HEK293 (cell line): ENCODE measurements at regions not wholly inside any gene's neighbourhood (a gene's known extent, or its start where the extent isn't known, plus 50 kb on each side); places are given as distances from the start of the nearest gene placed in this dataset.

Experiments
- KLF1 ChIP-seq: fragments of 450-650 bp; formaldehyde crosslinking; IDR thresholded peaks from 2 replicates; pipeline ENCODE4 v1.5.1; 2016; ENCODE audit warnings: missing biosample characterization, missing genetic modification characterization
- MYNN ChIP-seq: fragments of 450-650 bp; formaldehyde crosslinking; IDR thresholded peaks from 2 replicates; pipeline ENCODE4 v1.5.1; 2016; ENCODE audit warnings: missing biosample characterization, missing genetic modification characterization, borderline replicate concordance
- TRIM28 ChIP-seq: IDR thresholded peaks from 2 replicates; pipeline ENCODE4 v1.6.1; 2011; ENCODE audit warnings: low read length, control low read depth, borderline replicate concordance
- YY1 ChIP-seq: fragments of 450-650 bp; formaldehyde crosslinking; IDR thresholded peaks from 2 replicates; pipeline ENCODE4 v1.5.1; 2018; ENCODE audit warnings: missing biosample characterization, missing genetic modification characterization
- YY2 ChIP-seq: fragments of 450-650 bp; formaldehyde crosslinking; IDR thresholded peaks from 2 replicates; pipeline ENCODE4 v1.5.1; 2016; ENCODE audit warnings: missing biosample characterization, missing genetic modification characterization
- ZNF23 ChIP-seq: fragments of 450-650 bp; formaldehyde crosslinking; IDR thresholded peaks from 2 replicates; pipeline ENCODE4 v1.5.1; 2016; ENCODE audit warnings: missing biosample characterization, missing genetic modification characterization, borderline replicate concordance
- ZNF274 ChIP-seq, 2 experiments: fragments of 200-500 bp in 1 of 2; fragments of 450-650 bp in 1 of 2; sonication (Bioruptor generic) in 1 of 2; formaldehyde crosslinking in 1 of 2; IDR thresholded peaks; 2 replicates each; pipeline versions ENCODE4 v1.5.1 to v1.6.1; 2014 to 2016; ENCODE audit warnings: borderline replicate concordance in 1 of 2, inconsistent platforms in 1 of 2, low read length in 1 of 2, missing biosample characterization in 1 of 2, missing genetic modification characterization in 1 of 2
- ZNF350 ChIP-seq: fragments of 450-650 bp; formaldehyde crosslinking; IDR thresholded peaks from 2 replicates; pipeline ENCODE4 v1.5.0; 2017; ENCODE audit warnings: missing biosample characterization, mild to moderate bottlenecking, missing genetic modification characterization
- TF ChIP-seq, protein P1 (sequence below): fragments of 450-650 bp; formaldehyde crosslinking; IDR thresholded peaks from 2 replicates; pipeline ENCODE4 v1.5.1; 2016; ENCODE audit warnings: missing biosample characterization, missing genetic modification characterization
- TF ChIP-seq, protein P2 (sequence below): sonication (generic); formaldehyde crosslinking; IDR thresholded peaks from 2 replicates; pipeline ENCODE4 v1.8.1; 2022; ENCODE audit warnings: mild to moderate bottlenecking, moderate library complexity, missing genetic modification reagents
- TF ChIP-seq, protein P3 (sequence below): fragments of 450-650 bp; formaldehyde crosslinking; IDR thresholded peaks from 2 replicates; pipeline ENCODE4 v1.5.1; 2016; ENCODE audit warnings: missing biosample characterization, missing genetic modification characterization
- TF ChIP-seq, protein P4 (sequence below): fragments of 450-650 bp; formaldehyde crosslinking; IDR thresholded peaks from 2 replicates; pipeline ENCODE4 v1.5.1; 2016; ENCODE audit warnings: missing biosample characterization, missing genetic modification characterization, borderline replicate concordance

DNA sequence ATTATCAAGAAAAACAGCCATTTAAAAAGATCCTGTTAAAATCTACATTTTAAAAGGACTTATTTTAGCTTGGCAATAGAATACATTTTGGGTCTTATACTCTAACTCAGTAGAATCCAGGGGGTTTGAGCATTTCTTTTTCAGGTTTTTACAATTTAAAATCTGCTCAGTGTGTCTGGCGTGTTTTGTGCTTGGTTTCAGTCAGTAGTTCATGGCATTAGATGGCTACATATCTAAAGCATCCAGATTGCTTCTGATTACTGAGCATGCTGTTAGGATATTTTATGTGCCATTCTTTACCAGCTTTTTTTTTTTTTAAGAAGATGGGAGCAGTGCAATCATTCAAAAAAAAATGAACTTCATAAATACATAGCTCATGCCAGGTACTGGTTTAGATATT lies 566.1 kb upstream of the LARGE1 start:
- TF ChIP-seq KLF1 (no peak), YY1 (tag by site-specific recombination) (no peak), TRIM28 (no peak), ZNF23 (tag by site-specific recombination) (no peak), ZNF274 (IDR thresholded peaks at IDR 0.05; ENCODE audit: low read length) (no peak), ZNF274 (tag by site-specific recombination; IDR thresholded peaks at IDR 0.05; ENCODE audit: borderline replicate concordance) (no peak), MYNN (tag by site-specific recombination) (no peak), ZNF350 (tag by site-specific recombination) (no peak), YY2 (tag by site-specific recombination) (no peak)
- TF ChIP-seq, protein P1, sequence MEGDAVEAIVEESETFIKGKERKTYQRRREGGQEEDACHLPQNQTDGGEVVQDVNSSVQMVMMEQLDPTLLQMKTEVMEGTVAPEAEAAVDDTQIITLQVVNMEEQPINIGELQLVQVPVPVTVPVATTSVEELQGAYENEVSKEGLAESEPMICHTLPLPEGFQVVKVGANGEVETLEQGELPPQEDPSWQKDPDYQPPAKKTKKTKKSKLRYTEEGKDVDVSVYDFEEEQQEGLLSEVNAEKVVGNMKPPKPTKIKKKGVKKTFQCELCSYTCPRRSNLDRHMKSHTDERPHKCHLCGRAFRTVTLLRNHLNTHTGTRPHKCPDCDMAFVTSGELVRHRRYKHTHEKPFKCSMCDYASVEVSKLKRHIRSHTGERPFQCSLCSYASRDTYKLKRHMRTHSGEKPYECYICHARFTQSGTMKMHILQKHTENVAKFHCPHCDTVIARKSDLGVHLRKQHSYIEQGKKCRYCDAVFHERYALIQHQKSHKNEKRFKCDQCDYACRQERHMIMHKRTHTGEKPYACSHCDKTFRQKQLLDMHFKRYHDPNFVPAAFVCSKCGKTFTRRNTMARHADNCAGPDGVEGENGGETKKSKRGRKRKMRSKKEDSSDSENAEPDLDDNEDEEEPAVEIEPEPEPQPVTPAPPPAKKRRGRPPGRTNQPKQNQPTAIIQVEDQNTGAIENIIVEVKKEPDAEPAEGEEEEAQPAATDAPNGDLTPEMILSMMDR (tag by site-specific recombination): no peak
- TF ChIP-seq, protein P2, sequence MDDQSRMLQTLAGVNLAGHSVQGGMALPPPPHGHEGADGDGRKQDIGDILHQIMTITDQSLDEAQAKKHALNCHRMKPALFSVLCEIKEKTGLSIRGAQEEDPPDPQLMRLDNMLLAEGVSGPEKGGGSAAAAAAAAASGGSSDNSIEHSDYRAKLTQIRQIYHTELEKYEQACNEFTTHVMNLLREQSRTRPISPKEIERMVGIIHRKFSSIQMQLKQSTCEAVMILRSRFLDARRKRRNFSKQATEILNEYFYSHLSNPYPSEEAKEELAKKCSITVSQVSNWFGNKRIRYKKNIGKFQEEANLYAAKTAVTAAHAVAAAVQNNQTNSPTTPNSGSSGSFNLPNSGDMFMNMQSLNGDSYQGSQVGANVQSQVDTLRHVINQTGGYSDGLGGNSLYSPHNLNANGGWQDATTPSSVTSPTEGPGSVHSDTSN: no peak
- TF ChIP-seq, protein P3, sequence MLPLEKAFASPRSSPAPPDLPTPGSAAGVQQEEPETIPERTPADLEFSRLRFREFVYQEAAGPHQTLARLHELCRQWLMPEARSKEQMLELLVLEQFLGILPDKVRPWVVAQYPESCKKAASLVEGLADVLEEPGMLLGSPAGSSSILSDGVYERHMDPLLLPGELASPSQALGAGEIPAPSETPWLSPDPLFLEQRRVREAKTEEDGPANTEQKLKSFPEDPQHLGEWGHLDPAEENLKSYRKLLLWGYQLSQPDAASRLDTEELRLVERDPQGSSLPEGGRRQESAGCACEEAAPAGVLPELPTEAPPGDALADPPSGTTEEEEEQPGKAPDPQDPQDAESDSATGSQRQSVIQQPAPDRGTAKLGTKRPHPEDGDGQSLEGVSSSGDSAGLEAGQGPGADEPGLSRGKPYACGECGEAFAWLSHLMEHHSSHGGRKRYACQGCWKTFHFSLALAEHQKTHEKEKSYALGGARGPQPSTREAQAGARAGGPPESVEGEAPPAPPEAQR: no peak
- TF ChIP-seq, protein P4, sequence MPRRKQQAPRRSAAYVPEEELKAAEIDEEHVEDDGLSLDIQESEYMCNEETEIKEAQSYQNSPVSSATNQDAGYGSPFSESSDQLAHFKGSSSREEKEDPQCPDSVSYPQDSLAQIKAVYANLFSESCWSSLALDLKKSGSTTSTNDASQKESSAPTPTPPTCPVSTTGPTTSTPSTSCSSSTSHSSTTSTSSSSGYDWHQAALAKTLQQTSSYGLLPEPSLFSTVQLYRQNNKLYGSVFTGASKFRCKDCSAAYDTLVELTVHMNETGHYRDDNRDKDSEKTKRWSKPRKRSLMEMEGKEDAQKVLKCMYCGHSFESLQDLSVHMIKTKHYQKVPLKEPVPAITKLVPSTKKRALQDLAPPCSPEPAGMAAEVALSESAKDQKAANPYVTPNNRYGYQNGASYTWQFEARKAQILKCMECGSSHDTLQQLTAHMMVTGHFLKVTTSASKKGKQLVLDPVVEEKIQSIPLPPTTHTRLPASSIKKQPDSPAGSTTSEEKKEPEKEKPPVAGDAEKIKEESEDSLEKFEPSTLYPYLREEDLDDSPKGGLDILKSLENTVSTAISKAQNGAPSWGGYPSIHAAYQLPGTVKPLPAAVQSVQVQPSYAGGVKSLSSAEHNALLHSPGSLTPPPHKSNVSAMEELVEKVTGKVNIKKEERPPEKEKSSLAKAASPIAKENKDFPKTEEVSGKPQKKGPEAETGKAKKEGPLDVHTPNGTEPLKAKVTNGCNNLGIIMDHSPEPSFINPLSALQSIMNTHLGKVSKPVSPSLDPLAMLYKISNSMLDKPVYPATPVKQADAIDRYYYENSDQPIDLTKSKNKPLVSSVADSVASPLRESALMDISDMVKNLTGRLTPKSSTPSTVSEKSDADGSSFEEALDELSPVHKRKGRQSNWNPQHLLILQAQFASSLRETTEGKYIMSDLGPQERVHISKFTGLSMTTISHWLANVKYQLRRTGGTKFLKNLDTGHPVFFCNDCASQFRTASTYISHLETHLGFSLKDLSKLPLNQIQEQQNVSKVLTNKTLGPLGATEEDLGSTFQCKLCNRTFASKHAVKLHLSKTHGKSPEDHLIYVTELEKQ (tag by site-specific recombination): no peak
